NCI-H2081 (cell line): ENCODE measurements at regions not wholly inside any gene's neighbourhood (a gene's known extent, or its start where the extent isn't known, plus 50 kb on each side); places are given as distances from the start of the nearest gene placed in this dataset.
"Not testable (repeated sequence)": the region's sequence is repeated elsewhere in the genome, so short reads cannot be mapped to it uniquely, and the experiment has no call there.

ENCODE experiments used
- DNase-seq, 2 experiments: peaks; one replicate each; lab custom pipeline; 2025; lab: John Stamatoyannopoulos, UW

- DNase-seq, result peak in 1 of 2 experiments; percentile 60
These were observed 288.7 kb upstream of the AUTS2 start for GRCh38 chr7:69309601-69310000.

GRCh38 chr7:69311489-69311888 is 286.8 kb upstream of the AUTS2 start:
- no peak for DNase-seq

- not testable (repeated sequence) for DNase-seq
These were observed 284.4 kb upstream of the AUTS2 start for GRCh38 chr7:69313852-69314251.

GRCh38 chr7:69318794-69319193 is 279.5 kb upstream of the AUTS2 start:
- DNase-seq, result no peak

GRCh38 chr7:69328516-69328915 is 269.8 kb upstream of the AUTS2 start:
- DNase-seq, result no peak

GRCh38 chr7:69334701-69335100 is 263.6 kb upstream of the AUTS2 start:
- DNase-seq, result no peak

GRCh38 chr7:69335331-69335730 is 262.9 kb upstream of the AUTS2 start:
- no peak for DNase-seq

GRCh38 chr7:69336976-69337375 is 261.3 kb upstream of the AUTS2 start:
- no peak for DNase-seq

- no peak for DNase-seq
These were observed 260.1 kb upstream of the AUTS2 start for GRCh38 chr7:69338144-69338543.

GRCh38 chr7:69341288-69341687 is 257.0 kb upstream of the AUTS2 start:
- no peak for DNase-seq

GRCh38 chr7:69342154-69342884 is 256.0 kb upstream of the AUTS2 start:
- no peak for DNase-seq

- no peak for DNase-seq
These were observed 249.0 kb upstream of the AUTS2 start for GRCh38 chr7:69349291-69349690.

- DNase-seq, result no peak
These were observed 240.0 kb upstream of the AUTS2 start for GRCh38 chr7:69358163-69358821.

- no peak for DNase-seq
These were observed 239.1 kb upstream of the AUTS2 start for GRCh38 chr7:69359003-69359700.

- DNase-seq, result no peak
These were observed 237.4 kb upstream of the AUTS2 start for GRCh38 chr7:69360913-69361312.

GRCh38 chr7:69363136-69363535 is 235.1 kb upstream of the AUTS2 start:
- DNase-seq, result no peak

GRCh38 chr7:69364813-69365643 is 233.2 kb upstream of the AUTS2 start:
- DNase-seq, result peak; percentile 29 to 75

- peak in 1 of 2 experiments; percentile 12 for DNase-seq
These were observed 232.6 kb upstream of the AUTS2 start for GRCh38 chr7:69365651-69366192.

- DNase-seq, result no peak
These were observed 230.5 kb upstream of the AUTS2 start for GRCh38 chr7:69367780-69368179.

GRCh38 chr7:69373171-69374043 is 224.9 kb upstream of the AUTS2 start:
- no peak for DNase-seq

GRCh38 chr7:69374044-69374425 is 224.2 kb upstream of the AUTS2 start:
- DNase-seq, result no peak
